Stomach (tissue), 8 donors: ENCODE measurements at regions not wholly inside any gene's neighbourhood (a gene's known extent, or its start where the extent isn't known, plus 50 kb on each side); places are given as distances from the start of the nearest gene placed in this dataset.

Source experiments
- DNase-seq, 2 donors: peaks; one replicate each; pipeline versions ENCODE4 v3.0.0 to v3.0.0-alpha.2; 2013 to 2019
- H3K27ac ChIP-seq, 5 donors: fragments of 200-600 bp in 4 of 5; sonication (generic) in 4 of 5; one replicate each; pipeline ENCODE4 v1.5.1; 2013 to 2019; ENCODE audit warnings: mild to moderate bottlenecking in 1 of 5, moderate library complexity in 1 of 5
- H3K27me3 ChIP-seq, 3 donors: fragments of 200-600 bp; sonication (generic); one replicate each; pipeline ENCODE4 v1.5.1; 2017 to 2019; ENCODE audit warnings: mixed run types in 1 of 3
- H3K36me3 ChIP-seq, 4 donors: fragments of 200-600 bp; sonication (generic); 1 replicate in 3 of 4; 2 replicates in 1 of 4; pipeline ENCODE4 v1.5.1; 2016 to 2019
- H3K4me1 ChIP-seq, 4 donors: fragments of 200-600 bp; sonication (generic); one replicate each; pipeline ENCODE4 v1.5.1; 2016 to 2019
- H3K4me3 ChIP-seq, 4 donors: fragments of 200-600 bp; sonication (generic) in 3 of 4; one replicate each; pipeline ENCODE4 v1.5.1; 2016 to 2019; ENCODE audit warnings: mild to moderate bottlenecking in 1 of 4
- H3K9me3 ChIP-seq, 4 donors: fragments of 200-600 bp; sonication (generic); one replicate each; pipeline ENCODE4 v1.5.1; 2016 to 2019
- CTCF ChIP-seq, 7 experiments: fragments of 450-650 bp in 4 of 7; fragments of 200-600 bp in 3 of 7; sonication (generic) in 3 of 7; IDR thresholded peaks; one replicate each; pipeline ENCODE4 v1.5.1; 2016 to 2019; ENCODE audit warnings: antibody characterized with exemption in 7 of 7, control low read depth in 2 of 7, mild to moderate bottlenecking in 1 of 7
- EP300 ChIP-seq: sonication (generic); formaldehyde crosslinking; IDR thresholded peaks from one replicate; pipeline ENCODE4 v1.6.1; 2017; ENCODE audit warnings: antibody characterized with exemption
- POLR2A ChIP-seq, 4 donors: fragments of 450-650 bp; IDR thresholded peaks; one replicate each; pipeline ENCODE4 v1.6.1; 2016; ENCODE audit warnings: antibody characterized with exemption in 4 of 4, control low read depth in 2 of 4, mild to moderate bottlenecking in 1 of 4, moderate library complexity in 1 of 4
- POLR2AphosphoS5 ChIP-seq, 3 donors: sonication (generic); formaldehyde crosslinking; IDR thresholded peaks; one replicate each; pipeline ENCODE4 v1.6.1; 2016; ENCODE audit warnings: antibody characterized with exemption in 3 of 3
- WGBS, 5 donors: extraction: QIAGEN DNeasy Blood & Tissue Kit in 3 of 5; methylation state at CpG; one replicate each; pipeline versions ENCODE4 v1.1.5 to v1.1.7; 2013 to 2018; 5-methylcytosine and 5-hydroxymethylcytosine counted together
- intact Hi-C: fragments of 100-400 bp; cut with DNase I; formaldehyde crosslinking; loops from one replicate; pipeline ENCODE4 v1.15.1; 2023; ENCODE audit warnings: low total_unique reads
- donor health status: healthy with polysubstance abuse.
- donor health status: Bipolar disorder and iron deficiency.
- donor health status: healthy.

- whole genome bisulfite sequencing, 5 donors, result 63 to 77% (median 67%) methylated on average over 11 to 12 of the region's 12 CpGs
- no peak for DNase-seq
- no peak overlapping the region for H3K4me3 ChIP-seq
Observed at GRCh38 chr19:30118760-30119159, 176.7 kb downstream of the URI1 start.

GRCh38 chr19:30119180-30119908 lies 177.3 kb downstream of the URI1 start:
- DNase-seq, result no peak
- no peak overlapping the region for H3K27ac ChIP-seq
- no peaks in the 10 kb centered on the region for H3K4me1 ChIP-seq
- H3K4me3 ChIP-seq, result no peak overlapping the region
- H3K36me3 ChIP-seq, result no peaks in the 10 kb centered on the region
- TF ChIP-seq EP300 (no peak), POLR2A (IDR thresholded peaks at IDR 0.05) (no peak), CTCF (IDR thresholded peaks at IDR 0.05) (no peak), POLR2AphosphoS5 (IDR thresholded peaks at IDR 0.05) (no peak)
- H3K27me3 ChIP-seq, result peaks cover 0 to 67% (median 7%) of the 10 kb centered on the region in 3 donors
- no peaks in the 10 kb centered on the region for H3K9me3 ChIP-seq
- intact Hi-C loops, result no loop called here
- WGBS, 5 donors, result 47 to 56% (median 51%) methylated on average over 11 to 12 of the region's 12 CpGs

More at GRCh38 chr19:30118760-30119159, 176.7 kb downstream of the URI1 start:
- no peaks in the 10 kb centered on the region for H3K9me3 ChIP-seq
- intact Hi-C loops, result no loop called here
- no peaks in the 10 kb centered on the region for H3K4me1 ChIP-seq
- H3K27me3 ChIP-seq, result peaks cover 0 to 70% (median 7%) of the 10 kb centered on the region in 3 donors
- TF ChIP-seq CTCF (IDR thresholded peaks at IDR 0.05) (no peak), POLR2AphosphoS5 (IDR thresholded peaks at IDR 0.05) (no peak), EP300 (no peak), POLR2A (IDR thresholded peaks at IDR 0.05) (no peak)
- H3K36me3 ChIP-seq, result no peaks in the 10 kb centered on the region
- H3K27ac ChIP-seq, result no peak overlapping the region

- WGBS, 5 donors, result 81 to 88% (median 87%) methylated on average over 4 of the region's 4 CpGs
- no peak overlapping the region for H3K27ac ChIP-seq
- H3K9me3 ChIP-seq, result no peaks in the 10 kb centered on the region
- H3K4me1 ChIP-seq, result no peaks in the 10 kb centered on the region
- H3K36me3 ChIP-seq, result no peaks in the 10 kb centered on the region
- no peak overlapping the region for H3K4me3 ChIP-seq
- TF ChIP-seq CTCF (IDR thresholded peaks at IDR 0.05), result no peak
- TF ChIP-seq POLR2AphosphoS5 (IDR thresholded peaks at IDR 0.05), result no peak
- no peak for TF ChIP-seq EP300
- TF ChIP-seq POLR2A (IDR thresholded peaks at IDR 0.05), result no peak
- no peak for DNase-seq
- peaks cover 0 to 52% (median 7%) of the 10 kb centered on the region in 3 donors for H3K27me3 ChIP-seq
- intact Hi-C loops, result no loop called here
Observed at GRCh38 chr19:30120860-30121484, 178.9 kb downstream of the URI1 start.

GRCh38 chr19:30122431-30122830 lies 180.4 kb downstream of the URI1 start:
- Histone ChIP-seq H3K4me1 (no peaks in the 10 kb centered on the region), H3K27ac (no peak overlapping the region), H3K36me3 (no peaks in the 10 kb centered on the region), H3K9me3 (no peaks in the 10 kb centered on the region), H3K27me3 (peaks cover 0 to 44% (median 7%) of the 10 kb centered on the region in 3 donors), H3K4me3 (no peak overlapping the region)
- no peak for DNase-seq
- 73 to 82% (median 75%) methylated on average over 9 of the region's 9 CpGs for WGBS, 5 donors
- TF ChIP-seq EP300 (no peak), CTCF (IDR thresholded peaks at IDR 0.05) (no peak), POLR2A (IDR thresholded peaks at IDR 0.05) (no peak), POLR2AphosphoS5 (IDR thresholded peaks at IDR 0.05) (no peak)
- intact Hi-C loops, result no loop called here
